ENCODE measurements at regions not wholly inside any gene's neighbourhood (a gene's known extent, or its start where the extent isn't known, plus 50 kb on each side); places are given as distances from the start of the nearest gene placed in this dataset.

- intact Hi-C loops (cut with DNase I), result no loop called here
- 72 to 80% (median 75%) methylated on average over 3 of the region's 3 CpGs for WGBS, 3 donors
- H3K27ac ChIP-seq, result no peak overlapping the region
- no peaks in the 10 kb centered on the region for H3K9me3 ChIP-seq
- no peaks in the 10 kb centered on the region for H3K27me3 ChIP-seq
- H3K36me3 ChIP-seq, result no peaks in the 10 kb centered on the region
- no peak for DNase-seq
- TF ChIP-seq EP300 (IDR thresholded peaks at IDR 0.05) (no peak), POLR2A (IDR thresholded peaks at IDR 0.05) (no peak), CTCF (IDR thresholded peaks at IDR 0.05) (no peak)
- no peak overlapping the region for H3K4me3 ChIP-seq
- H3K4me1 ChIP-seq (ENCODE audit: insufficient read depth), result no peaks in the 10 kb centered on the region
Observed at GRCh38 chr5:84564321-84565075, 179.8 kb upstream of the EDIL3 start.

- TF ChIP-seq POLR2A (IDR thresholded peaks at IDR 0.05), result no peak
- no peak for TF ChIP-seq EP300 (IDR thresholded peaks at IDR 0.05)
- TF ChIP-seq CTCF (IDR thresholded peaks at IDR 0.05), result no peak
- no peak for DNase-seq
- Histone ChIP-seq H3K9me3 (no peaks in the 10 kb centered on the region), H3K4me1 (ENCODE audit: insufficient read depth) (no peaks in the 10 kb centered on the region), H3K4me3 (no peak overlapping the region), H3K27ac (no peak overlapping the region), H3K27me3 (no peaks in the 10 kb centered on the region), H3K36me3 (no peaks in the 10 kb centered on the region)
- 96 to 99% (median 97%) methylated on average over 2 of the region's 2 CpGs for WGBS, 3 donors
- intact Hi-C loops (cut with DNase I), result no loop called here
Observed at GRCh38 chr5:84550222-84550621, 165.5 kb upstream of the EDIL3 start.

- Histone ChIP-seq H3K27ac (no peak overlapping the region), H3K36me3 (no peaks in the 10 kb centered on the region), H3K27me3 (no peaks in the 10 kb centered on the region), H3K9me3 (no peaks in the 10 kb centered on the region), H3K4me3 (no peak overlapping the region), H3K4me1 (ENCODE audit: insufficient read depth) (no peaks in the 10 kb centered on the region)
- intact Hi-C loops (cut with DNase I), result no loop called here
- DNase-seq, result no peak
- TF ChIP-seq POLR2A (IDR thresholded peaks at IDR 0.05), result no peak
- 89 to 93% (median 90%) methylated on average over 1 of the region's 1 CpG for WGBS, 3 donors
Observed at GRCh38 chr5:84549054-84549453, 164.4 kb upstream of the EDIL3 start.

GRCh38 chr5:84546686-84547085 lies 162.0 kb upstream of the EDIL3 start:
- no peaks in the 10 kb centered on the region for H3K36me3 ChIP-seq
- intact Hi-C loops (cut with DNase I), result no loop called here
- no peak overlapping the region for H3K27ac ChIP-seq
- H3K27me3 ChIP-seq, result no peaks in the 10 kb centered on the region
- DNase-seq, result no peak
- no peak overlapping the region for H3K4me3 ChIP-seq
- WGBS, 3 donors, result 56 to 69% (median 64%) methylated on average over 3 of the region's 3 CpGs
- H3K4me1 ChIP-seq (ENCODE audit: insufficient read depth), result no peaks in the 10 kb centered on the region
- H3K9me3 ChIP-seq, result no peaks in the 10 kb centered on the region
- TF ChIP-seq EP300 (IDR thresholded peaks at IDR 0.05) (no peak), CTCF (IDR thresholded peaks at IDR 0.05) (no peak), POLR2A (IDR thresholded peaks at IDR 0.05) (no peak)

GRCh38 chr5:84536797-84537196 lies 152.1 kb upstream of the EDIL3 start:
- Histone ChIP-seq H3K9me3 (no peaks in the 10 kb centered on the region), H3K27ac (no peak overlapping the region), H3K36me3 (no peaks in the 10 kb centered on the region), H3K27me3 (no peaks in the 10 kb centered on the region), H3K4me1 (ENCODE audit: insufficient read depth) (no peaks in the 10 kb centered on the region), H3K4me3 (no peak overlapping the region)
- no peak for TF ChIP-seq EP300 (IDR thresholded peaks at IDR 0.05)
- no peak for TF ChIP-seq POLR2A (IDR thresholded peaks at IDR 0.05)
- TF ChIP-seq CTCF (IDR thresholded peaks at IDR 0.05), result no peak
- 81 to 89% (median 89%) methylated on average over 3 of the region's 3 CpGs for WGBS, 3 donors
- intact Hi-C loops (cut with DNase I), result no loop called here
- DNase-seq, result no peak

Data from ovary (tissue), 7 donors.